ENCODE measurements at regions not wholly inside any gene's neighbourhood (a gene's known extent, or its start where the extent isn't known, plus 50 kb on each side); places are given as distances from the start of the nearest gene placed in this dataset.
"Not testable (repeated sequence)": the region's sequence is repeated elsewhere in the genome, so short reads cannot be mapped to it uniquely, and the experiment has no call there.

GRCh38 chr1:121016182-121017028, 126.8 kb downstream of the PPIAL4A start:
- not testable (repeated sequence) for TF ChIP-seq CTCF, POLR2A (IDR thresholded peaks at IDR 0.05)
